CD14-positive monocyte (primary cell): ENCODE measurements at regions not wholly inside any gene's neighbourhood (a gene's known extent, or its start where the extent isn't known, plus 50 kb on each side); places are given as distances from the start of the nearest gene placed in this dataset.
A peak's percentile ranks its signal among the peaks of the same experiment; 100 is the strongest.

ENCODE experiments used
- DNase-seq, 3 donors: peaks; one replicate each; pipeline ENCODE4 v3.0.0-alpha.2; 2011 to 2022
- H2AFZ ChIP-seq: 2 replicates; pipeline ENCODE4 v1.6.0; 2012; ENCODE audit warnings: mild to moderate bottlenecking, low read depth, low read length, inconsistent platforms; ENCODE audit not compliant: insufficient read depth, poor library complexity, severe bottlenecking
- H3K27ac ChIP-seq, 2 donors: 1 replicate in 1 of 2; 2 replicates in 1 of 2; pipeline ENCODE4 v1.5.1; 2012 to 2013; ENCODE audit warnings: low read length in 2 of 2, control low read depth in 1 of 2, inconsistent platforms in 1 of 2, low read depth in 1 of 2, mild to moderate bottlenecking in 1 of 2
- H3K27me3 ChIP-seq, 2 donors: one replicate each; pipeline versions ENCODE4 v1.6.0 to v1.6.1; 2011 to 2013; ENCODE audit warnings: low read length in 2 of 2; ENCODE audit not compliant: control insufficient read depth in 2 of 2, insufficient read depth in 2 of 2
- H3K36me3 ChIP-seq, 2 donors: replicated peaks in 1 of 2; 1 replicate in 1 of 2; 2 replicates in 1 of 2; pipeline versions ENCODE4 v1.5.1 to v1.6.1; 2012 to 2013; ENCODE audit warnings: low read length in 2 of 2, control low read depth in 1 of 2, inconsistent platforms in 1 of 2, mild to moderate bottlenecking in 1 of 2; ENCODE audit not compliant: insufficient read depth in 2 of 2, control insufficient read depth in 1 of 2
- H3K4me1 ChIP-seq, 2 donors: 1 replicate in 1 of 2; 2 replicates in 1 of 2; pipeline versions ENCODE4 v1.5.1 to v1.6.1; 2012 to 2013; ENCODE audit warnings: low read length in 2 of 2, control low read depth in 1 of 2, inconsistent platforms in 1 of 2, mild to moderate bottlenecking in 1 of 2, moderate library complexity in 1 of 2; ENCODE audit not compliant: insufficient read depth in 2 of 2, control insufficient read depth in 1 of 2
- H3K4me2 ChIP-seq: replicated peaks from 2 replicates; pipeline ENCODE3; 2012; ENCODE audit warnings: low read length, moderate library complexity, mild to moderate bottlenecking; ENCODE audit not compliant: poor library complexity, severe bottlenecking; ENCODE audit errors: extremely low read depth
- H3K4me3 ChIP-seq, 3 experiments: fragments of 200-600 bp in 1 of 3; sonication (generic) in 1 of 3; replicated peaks in 1 of 3; 1 replicate in 2 of 3; 2 replicates in 1 of 3; pipeline ENCODE4 v1.5.1; 2011 to 2013; ENCODE audit warnings: low read length in 3 of 3, mild to moderate bottlenecking in 3 of 3, control low read depth in 2 of 3, low read depth in 2 of 3, inconsistent platforms in 1 of 3, moderate library complexity in 1 of 3
- H3K79me2 ChIP-seq: 2 replicates; pipeline ENCODE4 v1.6.0; 2012; ENCODE audit warnings: mild to moderate bottlenecking, control low read depth, inconsistent platforms, low read length, moderate library complexity; ENCODE audit not compliant: insufficient read depth
- H3K9ac ChIP-seq: 2 replicates; pipeline ENCODE4 v1.6.0; 2017; ENCODE audit warnings: low read length, mild to moderate bottlenecking; ENCODE audit not compliant: insufficient read depth, poor library complexity, severe bottlenecking
- H3K9me3 ChIP-seq, 2 donors: replicated peaks in 1 of 2; 1 replicate in 1 of 2; 2 replicates in 1 of 2; pipeline versions ENCODE4 v1.5.1 to v1.6.1; 2012 to 2013; ENCODE audit warnings: low read length in 2 of 2, control low read depth in 1 of 2; ENCODE audit not compliant: control insufficient read depth in 1 of 2, insufficient read depth in 1 of 2
- H4K20me1 ChIP-seq: 2 replicates; pipeline ENCODE4 v1.6.0; 2012; ENCODE audit warnings: mild to moderate bottlenecking, low read length, control low read depth, moderate library complexity; ENCODE audit not compliant: insufficient read depth
- H3K27ac Mint-ChIP-seq, 7 donors: one replicate each; pipeline ENCODE4 v1.8.0; 2020; ENCODE audit warnings: mild to moderate bottlenecking in 7 of 7, mixed read lengths in 7 of 7, moderate library complexity in 6 of 7, inconsistent platforms in 2 of 7
- H3K27me3 Mint-ChIP-seq, 3 donors: one replicate each; pipeline ENCODE4 v1.8.0; 2021 to 2022; ENCODE audit warnings: low read depth in 3 of 3, mild to moderate bottlenecking in 3 of 3, mixed read lengths in 3 of 3, moderate library complexity in 3 of 3, inconsistent platforms in 1 of 3
- H3K36me3 Mint-ChIP-seq, 2 donors: one replicate each; pipeline ENCODE4 v1.8.0; 2020; ENCODE audit warnings: mixed read lengths in 2 of 2, inconsistent platforms in 1 of 2, mild to moderate bottlenecking in 1 of 2
- H3K4me1 Mint-ChIP-seq: one replicate; pipeline ENCODE4 v1.8.0; 2020; ENCODE audit warnings: mild to moderate bottlenecking, mixed read lengths
- H3K4me3 Mint-ChIP-seq, 2 donors: one replicate each; pipeline ENCODE4 v1.8.0; 2020; ENCODE audit warnings: mild to moderate bottlenecking in 2 of 2, mixed read lengths in 2 of 2, moderate library complexity in 1 of 2
- H3K9me3 Mint-ChIP-seq, 7 donors: one replicate each; pipeline ENCODE4 v1.8.0; 2020 to 2022; ENCODE audit warnings: mixed read lengths in 7 of 7, mild to moderate bottlenecking in 6 of 7, moderate library complexity in 6 of 7, inconsistent platforms in 2 of 7
- WGBS: methylation state at CpG from one replicate; pipeline ENCODE4 v1.1.5; 2013; ENCODE audit warnings: missing lambda C conversion rate; ENCODE audit not compliant: insufficient coverage; 5-methylcytosine and 5-hydroxymethylcytosine counted together
- intact Hi-C, 2 donors: fragments of 100-400 bp; cut with micrococcal nuclease; formaldehyde crosslinking; loops; one replicate each; pipeline versions ENCODE4 v1.15.0 to v1.15.1; 2023
- TF ChIP-seq, protein P1 (sequence below): fragments of 200-600 bp; IDR thresholded peaks from one replicate; pipeline ENCODE4 v1.8.0; 2022; ENCODE audit warnings: antibody characterized with exemption, mild to moderate bottlenecking

GRCh38 chr20:56766528-56766927 is 137.4 kb downstream of the TFAP2C start:
- Histone ChIP-seq H3K9me3 (no peaks in the 10 kb centered on the region), H3K79me2 (no peaks in the 10 kb centered on the region), H3K9ac (no peak overlapping the region), H3K27me3 (no peaks in the 10 kb centered on the region), H3K36me3 (no peaks in the 10 kb centered on the region), H3K27ac (no peak overlapping the region), H3K4me3 (no peak overlapping the region), H4K20me1 (no peaks in the 10 kb centered on the region), H3K4me2 (no peak overlapping the region), H3K4me1 (no peaks in the 10 kb centered on the region), H2AFZ (no peak overlapping the region)
- H3K27ac Mint-ChIP-seq: no peak overlapping the region
- TF ChIP-seq, protein P1, sequence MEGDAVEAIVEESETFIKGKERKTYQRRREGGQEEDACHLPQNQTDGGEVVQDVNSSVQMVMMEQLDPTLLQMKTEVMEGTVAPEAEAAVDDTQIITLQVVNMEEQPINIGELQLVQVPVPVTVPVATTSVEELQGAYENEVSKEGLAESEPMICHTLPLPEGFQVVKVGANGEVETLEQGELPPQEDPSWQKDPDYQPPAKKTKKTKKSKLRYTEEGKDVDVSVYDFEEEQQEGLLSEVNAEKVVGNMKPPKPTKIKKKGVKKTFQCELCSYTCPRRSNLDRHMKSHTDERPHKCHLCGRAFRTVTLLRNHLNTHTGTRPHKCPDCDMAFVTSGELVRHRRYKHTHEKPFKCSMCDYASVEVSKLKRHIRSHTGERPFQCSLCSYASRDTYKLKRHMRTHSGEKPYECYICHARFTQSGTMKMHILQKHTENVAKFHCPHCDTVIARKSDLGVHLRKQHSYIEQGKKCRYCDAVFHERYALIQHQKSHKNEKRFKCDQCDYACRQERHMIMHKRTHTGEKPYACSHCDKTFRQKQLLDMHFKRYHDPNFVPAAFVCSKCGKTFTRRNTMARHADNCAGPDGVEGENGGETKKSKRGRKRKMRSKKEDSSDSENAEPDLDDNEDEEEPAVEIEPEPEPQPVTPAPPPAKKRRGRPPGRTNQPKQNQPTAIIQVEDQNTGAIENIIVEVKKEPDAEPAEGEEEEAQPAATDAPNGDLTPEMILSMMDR: no peak
- no peak for DNase-seq
- WGBS: 0% methylated on average over 1 of the region's 3 CpGs
- no peak overlapping the region for H3K4me3 Mint-ChIP-seq
- peaks cover 0 to 4% (median 0%) of the 10 kb centered on the region in 3 donors for H3K27me3 Mint-ChIP-seq
- no peaks in the 10 kb centered on the region for H3K36me3 Mint-ChIP-seq
- intact Hi-C loops: no loop called here
- H3K9me3 Mint-ChIP-seq: peaks cover 0 to 13% (median 1%) of the 10 kb centered on the region in 7 donors
- no peaks in the 10 kb centered on the region for H3K4me1 Mint-ChIP-seq

- no peak overlapping the region for H3K4me3 ChIP-seq
Observed at GRCh38 chr20:56769921-56770600, 141.0 kb downstream of the TFAP2C start.

More at GRCh38 chr20:56769921-56770600, 141.0 kb downstream of the TFAP2C start:
- Histone ChIP-seq H3K79me2 (no peaks in the 10 kb centered on the region), H4K20me1 (no peaks in the 10 kb centered on the region), H3K27me3 (no peaks in the 10 kb centered on the region), H3K4me2 (no peak overlapping the region), H3K9ac (no peak overlapping the region), H3K4me1 (no peaks in the 10 kb centered on the region), H3K27ac (no peak overlapping the region), H3K36me3 (no peaks in the 10 kb centered on the region), H3K9me3 (no peaks in the 10 kb centered on the region), H2AFZ (no peak overlapping the region)
- no peak for DNase-seq
- peak overlapping the region in 1 of 7 donors; percentile 64 for H3K27ac Mint-ChIP-seq
- H3K4me3 Mint-ChIP-seq: no peak overlapping the region
- H3K9me3 Mint-ChIP-seq: peaks cover 0 to 9% (median 0%) of the 10 kb centered on the region in 7 donors
- H3K4me1 Mint-ChIP-seq: no peaks in the 10 kb centered on the region
- H3K36me3 Mint-ChIP-seq: no peaks in the 10 kb centered on the region
- intact Hi-C loops: no loop called here
- TF ChIP-seq, protein P1: no peak
- WGBS: 93% methylated on average over 3 of the region's 7 CpGs
- H3K27me3 Mint-ChIP-seq: peaks cover 0 to 4% (median 3%) of the 10 kb centered on the region in 3 donors
